HG02623 (cell line): ENCODE measurements at regions not wholly inside any gene's neighbourhood (a gene's known extent, or its start where the extent isn't known, plus 50 kb on each side); places are given as distances from the start of the nearest gene placed in this dataset.
"Not testable (repeated sequence)": the region's sequence is repeated elsewhere in the genome, so short reads cannot be mapped to it uniquely, and the experiment has no call there.

Source experiments
- ATAC-seq: cut with Tn5 transposase; IDR thresholded peaks from one replicate; pipeline ENCODE4 v1.9.1; 2021; ENCODE audit warnings: moderate library complexity; ENCODE audit not compliant: unreplicated experiment

- ATAC-seq: no peak
Observed at GRCh38 chr6:27049863-27050781, 197.4 kb upstream of the PRSS16 start.

- not testable (repeated sequence) for ATAC-seq
Observed at GRCh38 chr6:27052082-27052730, 195.3 kb upstream of the PRSS16 start.

GRCh38 chr6:27052731-27053082, 194.8 kb upstream of the PRSS16 start:
- no peak for ATAC-seq

- ATAC-seq: no peak
Observed at GRCh38 chr6:27053738-27054137, 193.8 kb upstream of the PRSS16 start.

GRCh38 chr6:27056615-27057014, 190.9 kb upstream of the PRSS16 start:
- ATAC-seq: no peak

DNA sequence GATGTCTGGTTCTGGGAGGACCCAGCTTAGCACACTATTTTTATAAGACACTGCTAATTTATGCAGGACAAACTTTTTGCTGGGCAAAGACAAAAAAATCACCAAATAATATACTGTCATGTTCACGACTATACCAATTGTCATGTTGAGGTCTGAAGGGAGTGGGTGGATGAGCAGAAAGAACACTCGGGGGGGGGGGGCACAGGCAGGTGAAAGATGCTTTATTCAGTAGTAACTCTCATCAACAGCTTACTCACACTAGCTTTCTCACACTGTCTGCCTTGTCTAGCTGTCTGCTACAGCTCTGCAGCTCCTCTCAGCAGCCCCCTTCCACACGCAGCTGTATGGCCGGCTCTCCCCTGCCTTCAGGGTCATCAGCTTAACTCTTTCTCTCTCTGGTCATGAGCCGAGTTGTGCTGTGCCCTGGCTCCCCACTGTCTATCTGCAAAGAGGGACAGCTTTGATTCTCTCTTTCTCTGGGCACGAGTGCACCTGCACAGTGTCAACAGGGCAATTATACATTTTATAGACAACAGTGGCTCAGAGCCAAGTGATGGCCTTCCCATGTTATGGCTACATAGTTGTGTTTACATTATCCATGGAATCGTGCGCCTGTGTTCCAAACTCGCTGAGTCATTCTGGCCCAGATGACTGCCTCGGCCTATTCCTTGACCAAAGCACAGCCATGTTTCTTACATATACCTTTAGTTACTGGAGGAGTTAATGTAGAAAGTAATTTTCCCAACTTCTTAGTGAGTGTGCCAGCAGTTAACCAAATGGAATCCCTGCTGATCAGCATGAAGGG, 187.7 kb upstream of the PRSS16 start:
- ATAC-seq: no peak

DNA sequence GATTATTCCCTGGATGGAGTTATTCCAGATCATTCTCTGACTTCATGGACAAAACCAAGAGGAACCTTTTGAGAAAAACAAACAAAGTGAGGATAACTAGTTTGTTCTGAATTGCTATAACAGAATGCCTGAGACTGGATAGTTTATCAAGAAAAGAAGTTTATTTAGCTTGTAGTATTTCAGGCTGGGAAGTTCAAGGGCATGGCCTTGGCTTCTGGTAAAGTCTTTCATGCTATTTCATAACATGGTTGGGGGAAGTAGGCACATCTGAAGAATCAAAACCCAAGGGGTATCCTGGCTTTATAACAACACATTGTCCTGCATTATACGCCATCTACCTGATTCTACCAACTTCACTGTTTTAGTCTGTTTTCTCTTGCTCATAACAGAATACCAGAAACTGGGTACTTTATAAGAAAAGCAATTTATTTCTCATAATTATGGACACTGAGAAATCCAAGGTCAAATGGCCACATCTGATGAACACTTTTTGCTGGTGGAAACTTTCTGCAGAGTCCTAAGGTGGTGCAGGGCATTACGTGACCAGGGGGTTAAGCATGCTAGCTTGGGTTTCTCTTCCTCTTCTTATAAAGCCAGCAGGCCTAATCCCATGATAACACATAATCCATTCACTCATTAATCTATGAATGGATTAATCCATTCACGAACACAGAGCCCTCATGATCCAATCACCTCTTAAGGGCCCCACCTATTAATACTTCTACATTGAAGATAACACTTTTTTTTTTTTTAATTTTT, 186.1 kb upstream of the PRSS16 start:
- no peak for ATAC-seq

DNA sequence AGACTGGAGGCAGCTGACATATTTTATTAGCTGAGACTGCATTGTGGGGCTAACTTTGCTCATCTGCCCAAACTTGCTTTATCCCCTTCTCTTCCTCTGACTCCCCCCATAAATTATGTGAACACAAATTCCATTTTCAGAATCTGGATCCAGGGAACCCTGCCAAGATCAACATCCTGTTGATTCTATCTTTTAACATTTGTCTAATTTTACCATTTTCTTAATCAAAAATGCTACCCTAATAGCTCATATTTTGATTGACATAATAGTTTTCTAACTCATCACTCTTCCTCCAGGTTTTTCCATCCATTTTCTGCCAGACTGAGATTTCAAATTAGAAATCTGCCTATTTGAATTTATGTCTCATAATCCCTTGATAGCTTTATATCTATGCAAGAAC, 184.7 kb upstream of the PRSS16 start:
- no peak for ATAC-seq

GRCh38 chr6:27065183-27065582, 182.3 kb upstream of the PRSS16 start:
- no peak for ATAC-seq

- no peak for ATAC-seq
Observed at GRCh38 chr6:27066381-27066780, 181.1 kb upstream of the PRSS16 start.

GRCh38 chr6:27066802-27067201, 180.7 kb upstream of the PRSS16 start:
- ATAC-seq: no peak

DNA sequence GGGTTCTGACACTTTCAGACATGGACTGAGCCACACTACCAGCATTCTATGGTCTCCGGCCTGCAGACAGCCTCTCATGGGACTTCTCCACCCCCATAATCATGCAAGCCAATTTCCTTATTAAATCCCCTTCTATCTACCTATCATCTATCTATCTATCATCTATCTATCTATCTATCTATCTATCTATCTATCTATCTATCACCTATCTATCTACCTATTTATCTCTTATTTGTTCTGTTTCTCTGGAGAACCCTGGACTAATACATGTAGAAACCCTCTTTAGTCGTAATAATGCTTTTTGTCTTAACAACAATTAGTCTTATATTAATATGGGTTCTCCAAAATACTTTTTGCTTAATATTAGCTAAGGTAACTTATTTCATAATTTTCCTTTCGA, 174.1 kb upstream of the PRSS16 start:
- no peak for ATAC-seq

DNA sequence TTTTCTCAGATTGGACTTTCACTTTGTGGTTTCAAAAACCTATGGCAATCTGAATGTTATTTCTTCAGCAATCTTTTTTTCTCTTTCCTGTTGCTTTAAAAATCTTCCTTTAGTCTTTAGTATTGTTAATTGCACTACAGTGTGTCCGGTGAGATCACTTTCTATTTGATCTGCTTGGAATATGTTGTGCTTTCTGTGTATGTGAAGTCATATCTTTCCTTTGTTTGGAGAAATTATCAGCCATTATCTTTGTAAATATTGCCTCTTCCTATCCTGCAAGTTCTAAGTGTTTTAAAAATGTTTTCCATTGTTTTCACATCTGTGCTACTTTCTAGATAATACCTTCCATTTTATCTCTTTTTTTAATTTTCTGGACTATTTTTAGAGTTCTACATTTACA, 171.4 kb upstream of the PRSS16 start:
- no peak for ATAC-seq

- ATAC-seq: peak; percentile 84
Observed at GRCh38 chr6:27078734-27079357, 168.7 kb upstream of the PRSS16 start.

DNA sequence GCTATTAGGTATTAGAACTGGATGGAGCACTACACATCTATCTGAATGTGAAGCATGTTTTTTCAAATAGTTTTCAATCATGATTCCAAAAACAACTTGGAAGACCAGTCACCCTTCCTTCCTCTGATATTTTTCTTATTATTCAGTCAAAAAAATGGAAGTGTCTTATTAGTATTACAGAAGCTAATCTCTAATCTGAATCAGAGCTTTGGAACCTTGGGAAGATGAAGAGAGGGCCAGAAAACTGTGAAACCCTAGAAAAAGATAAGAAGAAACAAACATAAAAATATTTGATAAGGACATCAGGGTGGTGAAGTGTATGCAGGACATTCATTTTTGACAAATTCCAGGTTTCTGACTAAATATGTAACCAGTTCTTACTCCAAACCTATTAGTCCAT, 166.3 kb upstream of the PRSS16 start:
- no peak for ATAC-seq

- no peak for ATAC-seq
Observed at GRCh38 chr6:27081931-27082330, 165.6 kb upstream of the PRSS16 start.

DNA sequence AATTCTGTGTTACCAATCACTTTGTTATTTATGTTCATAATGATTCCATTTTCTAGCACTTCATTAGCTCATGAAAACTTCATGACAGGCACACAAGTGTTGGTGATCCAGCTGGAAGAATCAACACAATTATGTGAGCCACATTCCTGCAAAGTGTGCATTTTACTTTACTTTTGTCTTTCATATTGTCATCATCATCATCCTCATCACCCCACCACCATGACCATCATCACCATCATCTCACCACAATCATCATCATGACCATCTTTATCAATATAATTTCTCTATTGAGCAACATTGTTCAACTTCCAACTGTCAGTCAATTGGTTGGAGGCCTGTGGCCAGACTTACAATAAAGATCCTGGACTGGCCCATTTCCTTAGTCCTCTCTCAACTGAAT, 159.4 kb upstream of the PRSS16 start:
- ATAC-seq: no peak

- peak; percentile 70 for ATAC-seq
Observed at GRCh38 chr6:27091661-27092315, 155.7 kb upstream of the PRSS16 start.

DNA sequence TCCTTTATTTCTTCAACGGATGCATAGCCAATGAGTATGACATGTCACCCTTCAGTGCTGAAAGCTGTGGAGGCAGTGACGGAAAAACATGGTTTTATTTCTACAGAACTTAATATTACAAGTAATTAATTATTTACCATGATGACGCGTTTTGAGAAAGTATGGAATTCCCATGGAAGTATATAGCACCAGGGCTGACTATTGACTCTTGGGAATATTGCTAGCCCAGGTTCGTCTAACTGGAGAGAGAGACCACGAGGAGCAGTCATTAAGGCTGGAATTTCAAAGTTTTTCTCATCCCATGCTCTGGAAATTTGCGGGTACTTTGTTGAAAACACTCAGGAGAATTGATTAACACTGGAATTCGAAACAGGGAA, 155.2 kb upstream of the PRSS16 start:
- no peak for ATAC-seq

GRCh38 chr6:27095914-27096313, 151.6 kb upstream of the PRSS16 start:
- ATAC-seq: no peak
